GM18517 (cell line): ENCODE measurements at regions not wholly inside any gene's neighbourhood (a gene's known extent, or its start where the extent isn't known, plus 50 kb on each side); places are given as distances from the start of the nearest gene placed in this dataset.
"Not testable (repeated sequence)": the region's sequence is repeated elsewhere in the genome, so short reads cannot be mapped to it uniquely, and the experiment has no call there.

Experiments
- ATAC-seq: cut with Tn5 transposase; IDR thresholded peaks from one replicate; pipeline ENCODE4 v1.9.1; 2021; ENCODE audit warnings: mild to moderate bottlenecking, moderate library complexity; ENCODE audit not compliant: unreplicated experiment

DNA sequence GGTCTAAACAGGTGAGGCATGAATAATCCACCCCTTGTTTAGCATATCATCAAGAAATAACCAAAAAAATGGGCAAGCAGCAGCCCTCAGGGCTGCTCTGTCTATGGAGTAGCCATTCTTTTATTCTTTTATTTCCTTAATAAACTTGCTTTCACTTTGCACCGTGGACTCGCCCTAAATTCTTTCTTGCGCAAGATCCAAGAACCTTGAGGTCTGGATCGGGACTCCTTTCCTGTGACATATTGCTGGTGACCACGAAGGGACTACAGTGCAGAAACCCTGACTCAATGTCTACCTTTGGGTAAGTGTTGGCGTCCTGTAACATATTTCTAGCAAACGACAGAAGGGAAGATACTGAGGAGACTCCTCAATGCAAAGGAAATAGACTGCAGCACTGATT, 1099.2 kb downstream of the FAM181B start:
- no peak for ATAC-seq

DNA sequence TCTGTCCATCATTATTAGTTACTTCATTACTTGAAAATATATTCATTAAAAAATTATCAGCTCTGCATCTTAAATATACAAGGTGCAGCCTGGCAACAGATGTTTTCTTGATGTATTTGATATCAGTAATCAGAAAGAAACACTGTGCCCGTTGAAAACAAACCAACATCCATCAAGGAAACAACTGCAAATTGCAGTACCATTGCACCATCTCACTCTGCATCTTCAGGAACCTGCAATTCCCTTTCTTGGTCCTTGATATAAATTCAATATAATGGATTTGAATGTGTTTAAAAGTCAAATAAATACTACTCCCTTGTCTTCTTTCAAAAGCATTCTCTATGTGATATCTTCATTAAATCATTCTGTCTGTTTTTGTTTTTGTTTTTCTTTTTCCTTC, 1131.2 kb downstream of the FAM181B start:
- ATAC-seq = no peak

DNA sequence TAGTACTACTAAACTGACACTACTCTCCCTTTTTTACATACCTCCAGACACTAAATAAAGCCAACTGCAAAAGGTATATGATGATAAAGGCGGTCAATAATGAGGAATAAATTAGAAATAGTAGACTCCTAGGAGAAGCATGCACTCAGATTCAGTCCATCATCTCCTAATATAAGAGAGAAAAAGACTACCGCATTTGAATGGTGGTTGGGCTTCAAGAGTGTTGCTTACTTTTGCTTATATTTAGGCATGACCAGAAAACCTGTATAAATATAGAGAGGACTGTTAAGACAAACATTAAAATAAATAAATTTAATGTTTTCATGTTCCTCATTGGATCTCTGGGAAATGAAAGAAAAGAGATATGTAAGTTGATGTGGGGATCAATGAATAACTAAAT, 1137.0 kb downstream of the FAM181B start:
- no peak for ATAC-seq

DNA sequence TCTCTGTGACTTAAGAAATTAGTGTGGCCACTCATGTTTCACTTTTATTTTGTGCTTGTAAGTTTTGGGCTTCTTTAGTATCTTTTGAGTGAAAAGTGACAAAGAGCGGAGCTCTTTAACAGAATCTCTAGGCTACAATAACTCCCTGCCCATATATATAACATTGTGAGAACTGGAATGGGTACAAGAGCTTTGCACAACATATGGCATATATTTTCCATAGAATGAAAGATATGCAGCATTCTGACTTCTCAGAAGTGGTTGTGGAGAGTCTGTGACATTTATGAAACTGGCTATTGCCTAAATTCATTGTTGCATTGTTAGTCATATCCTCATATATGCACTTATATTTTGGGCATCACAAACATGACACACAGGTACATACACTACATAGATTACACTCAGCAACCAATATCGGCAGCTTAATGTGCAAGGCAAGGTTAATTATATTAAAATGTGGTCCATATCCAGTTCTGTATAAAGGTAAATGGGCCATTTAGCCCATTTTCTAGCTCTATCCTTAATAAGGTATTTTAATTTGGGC, 1148.2 kb downstream of the FAM181B start:
- no peak for ATAC-seq

DNA sequence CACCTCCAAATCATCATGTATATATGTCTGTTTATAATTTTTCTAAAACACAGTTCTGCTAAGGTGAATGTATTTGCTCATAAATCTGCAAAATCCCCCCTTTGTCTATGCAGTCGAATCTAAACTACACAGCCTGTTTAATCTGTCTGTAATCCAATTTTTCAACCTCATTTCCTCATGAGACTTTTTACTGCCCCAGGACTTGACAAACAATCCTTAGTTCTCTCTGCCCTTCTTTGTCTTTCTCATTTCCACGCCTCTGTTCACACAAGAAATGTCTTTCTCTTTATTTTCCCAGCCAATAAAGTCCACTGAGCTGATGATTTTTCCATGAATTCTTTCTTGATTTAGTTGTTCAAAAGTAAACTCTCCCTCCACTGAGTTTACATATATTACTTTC, 1154.3 kb downstream of the FAM181B start:
- no peak for ATAC-seq

DNA sequence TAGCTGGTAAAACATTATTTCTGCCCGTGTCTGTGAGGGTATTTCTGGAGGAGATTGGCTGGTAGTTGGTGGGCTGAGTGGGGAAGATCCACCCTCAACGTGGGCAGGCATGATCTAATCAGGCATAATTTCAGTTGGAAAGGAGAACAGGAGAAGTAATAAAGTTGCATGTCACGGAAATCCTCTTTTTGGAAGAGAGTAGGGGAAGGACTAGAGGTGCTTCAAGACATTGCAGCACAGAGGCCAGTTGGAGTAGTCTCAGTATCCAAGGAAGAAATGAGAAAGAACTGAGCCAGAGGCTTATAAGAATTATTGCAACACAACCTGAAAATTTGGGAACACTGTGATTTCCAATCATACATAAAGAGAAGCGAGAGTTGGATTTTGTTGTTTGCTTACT, 1155.1 kb downstream of the FAM181B start:
- no peak for ATAC-seq

DNA sequence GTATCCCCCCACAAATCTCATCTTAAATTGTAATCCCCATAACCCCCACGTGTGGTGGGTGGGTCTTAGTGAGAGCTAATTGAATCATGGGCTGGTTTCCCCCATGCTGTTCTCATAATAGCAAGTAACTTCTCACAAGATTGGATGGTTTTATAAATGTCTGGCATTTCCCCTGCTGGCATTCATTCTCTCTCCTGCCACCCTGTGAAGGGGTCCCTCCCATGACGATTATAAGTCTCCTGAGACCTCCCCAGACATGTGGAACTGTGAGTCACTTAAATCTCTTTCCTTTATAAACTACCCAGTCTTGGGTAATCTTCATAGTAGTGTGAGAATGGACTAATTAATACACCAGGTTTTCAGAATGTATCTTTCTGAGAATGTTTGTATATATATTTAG, 1159.4 kb downstream of the FAM181B start:
- ATAC-seq = no peak

DNA sequence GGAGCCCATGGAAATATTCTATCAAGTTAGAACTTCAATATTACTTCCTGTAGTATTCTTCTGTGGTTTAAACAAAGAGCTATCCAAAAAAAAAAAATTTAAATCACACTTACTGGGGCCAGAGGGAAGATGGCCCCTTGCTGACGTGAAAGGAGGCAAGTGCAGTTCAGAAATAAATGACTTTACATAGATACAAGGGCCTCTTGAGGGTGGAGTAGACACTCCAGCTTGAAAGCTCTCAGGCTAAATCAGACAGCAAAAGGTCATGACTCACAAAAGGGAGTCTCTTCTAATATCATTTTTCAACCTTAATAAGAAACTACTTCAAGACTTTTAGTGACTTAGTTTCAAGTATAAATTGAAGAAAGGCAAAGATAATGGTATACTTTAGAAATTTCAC, 1160.3 kb downstream of the FAM181B start:
- ATAC-seq = no peak

DNA sequence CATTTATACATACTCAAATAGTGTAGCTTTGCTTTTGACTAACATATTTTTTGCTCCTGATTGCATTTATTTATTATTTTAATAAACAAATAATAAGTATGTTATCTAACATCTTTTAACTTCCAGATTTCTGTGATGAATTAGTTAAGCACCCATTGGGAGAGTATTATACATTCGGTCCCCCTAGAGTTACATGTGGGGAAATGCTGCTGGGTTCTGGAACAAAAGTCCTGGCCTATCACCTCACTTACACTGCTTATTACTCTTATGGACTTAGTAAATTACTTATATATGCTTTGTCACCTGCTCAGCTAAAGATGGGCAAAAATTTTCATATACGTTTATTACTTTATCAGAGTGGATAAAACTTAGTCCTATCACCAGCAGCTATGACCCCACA, 1163.0 kb downstream of the FAM181B start:
- no peak for ATAC-seq

DNA sequence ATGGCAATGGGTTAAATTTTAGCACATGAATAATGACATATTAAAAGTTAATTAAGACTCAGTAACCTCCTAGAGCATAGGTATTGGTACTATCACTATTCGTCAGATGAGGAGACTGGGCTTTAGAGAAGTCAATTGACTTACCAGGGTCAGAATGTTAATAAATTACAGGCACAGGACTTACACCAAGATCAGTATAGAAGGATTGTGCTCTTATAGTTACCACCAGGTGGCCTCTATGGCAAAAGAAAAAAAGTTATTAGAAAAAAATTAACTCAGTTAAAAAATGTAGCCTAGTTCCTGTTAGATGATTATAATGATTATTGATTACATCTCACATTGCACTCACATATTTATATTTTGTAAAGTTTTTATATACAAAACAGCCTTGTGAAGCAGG, 1163.7 kb downstream of the FAM181B start:
- ATAC-seq = no peak

DNA sequence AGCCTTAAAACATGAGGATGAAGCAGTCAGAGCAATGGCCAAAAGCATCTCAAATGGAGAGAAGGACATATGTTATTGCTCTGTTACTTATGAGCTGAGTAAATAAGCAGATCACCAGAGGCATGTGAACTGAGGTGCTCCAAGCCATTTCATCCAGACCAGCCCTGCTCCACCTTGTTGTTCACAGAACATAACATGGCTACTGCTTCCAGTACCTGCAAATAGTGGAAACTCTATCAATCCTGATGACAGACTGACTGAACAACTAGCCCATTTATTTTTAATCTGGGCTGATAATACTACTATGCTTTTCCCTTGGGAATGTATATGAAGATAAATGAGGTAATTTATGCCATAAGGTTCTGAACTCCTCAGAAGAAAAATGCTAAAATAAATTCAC, 1164.7 kb downstream of the FAM181B start:
- no peak for ATAC-seq

DNA sequence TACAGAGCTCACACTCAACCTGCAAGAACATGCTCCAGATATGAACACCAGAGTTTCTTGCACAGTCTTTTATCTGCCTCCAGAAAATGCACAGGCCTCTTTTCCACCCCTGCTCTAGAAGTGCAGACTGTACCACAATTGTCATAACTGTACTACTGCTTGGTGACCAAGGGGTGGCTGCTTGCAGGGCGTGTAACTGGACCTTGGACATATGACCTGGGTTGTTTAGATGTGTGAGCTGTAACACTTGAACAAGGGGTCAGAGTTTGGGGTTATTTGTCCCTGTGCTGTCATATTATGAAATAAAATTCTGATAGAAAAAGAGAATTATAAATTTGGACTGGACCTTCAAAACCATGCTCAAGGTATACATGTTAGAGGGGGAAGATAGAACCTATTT, 1185.5 kb downstream of the FAM181B start:
- ATAC-seq = no peak

DNA sequence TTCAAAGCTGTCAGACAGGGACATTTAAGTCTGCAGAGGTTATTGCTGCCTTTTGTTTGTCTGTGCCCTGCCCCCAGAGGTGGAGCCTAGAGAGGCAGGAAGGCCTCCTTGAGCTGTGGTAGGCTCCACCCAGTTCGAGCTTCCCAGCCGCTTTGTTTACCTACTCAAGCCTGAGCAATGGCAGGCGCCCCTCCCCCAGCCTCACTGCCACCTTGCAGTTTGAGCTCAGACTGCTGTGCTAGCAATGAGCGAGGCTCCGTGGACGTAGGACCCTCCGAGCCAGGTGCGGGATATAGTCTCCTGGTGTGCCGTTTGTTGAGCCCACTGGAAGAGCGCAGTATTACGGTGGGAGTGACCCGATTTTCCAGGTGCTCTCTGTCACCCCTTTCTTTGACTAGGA, 1193.9 kb downstream of the FAM181B start:
- ATAC-seq = not testable (repeated sequence)

DNA sequence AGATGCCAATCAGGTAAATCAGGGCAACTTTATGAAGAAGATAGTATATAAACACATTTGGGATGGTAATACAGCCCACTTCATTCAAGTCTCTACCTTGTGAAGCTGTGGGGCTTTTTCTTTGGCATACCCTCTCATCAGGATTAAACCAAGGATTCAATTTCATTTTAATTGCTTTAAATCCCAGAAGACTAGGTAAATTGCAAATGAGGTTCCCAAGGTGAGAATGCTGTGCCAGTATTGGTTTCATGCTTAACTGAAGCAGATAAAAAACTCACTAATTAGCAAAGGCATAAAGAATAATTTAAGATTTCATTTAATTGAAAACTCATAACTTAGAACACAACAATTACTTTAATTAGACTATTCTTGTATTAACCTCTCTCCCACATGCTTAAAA, 1218.1 kb downstream of the FAM181B start:
- no peak for ATAC-seq

DNA sequence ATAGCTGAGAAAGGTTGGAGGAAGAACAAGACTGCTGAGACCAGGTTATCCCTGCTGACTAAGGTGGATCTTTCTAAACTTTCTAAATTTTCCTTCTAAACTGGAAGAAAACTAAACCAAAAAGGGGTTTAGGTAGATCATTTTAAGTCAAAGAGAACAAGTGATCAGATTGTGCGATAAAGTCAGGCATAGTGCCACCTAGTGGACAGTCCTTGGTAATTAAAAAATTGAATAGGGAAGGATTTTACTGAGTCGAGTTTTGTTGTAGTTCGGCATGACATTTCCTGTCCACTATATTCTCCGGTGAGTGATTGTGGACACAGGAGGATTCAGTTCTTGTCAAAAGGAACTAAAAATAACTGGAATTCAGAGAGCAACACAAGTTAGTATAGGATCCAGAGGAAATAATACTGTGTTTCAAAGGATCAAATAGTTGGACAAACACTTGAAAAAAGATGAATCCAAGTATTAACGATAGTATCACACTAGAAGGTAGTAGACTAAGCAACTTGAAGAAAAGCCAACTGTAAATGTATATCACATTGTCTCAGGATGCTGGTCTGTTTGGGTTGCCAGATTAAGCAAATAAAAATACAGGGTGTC, 1236.4 kb downstream of the FAM181B start:
- peak; percentile 90 for ATAC-seq

DNA sequence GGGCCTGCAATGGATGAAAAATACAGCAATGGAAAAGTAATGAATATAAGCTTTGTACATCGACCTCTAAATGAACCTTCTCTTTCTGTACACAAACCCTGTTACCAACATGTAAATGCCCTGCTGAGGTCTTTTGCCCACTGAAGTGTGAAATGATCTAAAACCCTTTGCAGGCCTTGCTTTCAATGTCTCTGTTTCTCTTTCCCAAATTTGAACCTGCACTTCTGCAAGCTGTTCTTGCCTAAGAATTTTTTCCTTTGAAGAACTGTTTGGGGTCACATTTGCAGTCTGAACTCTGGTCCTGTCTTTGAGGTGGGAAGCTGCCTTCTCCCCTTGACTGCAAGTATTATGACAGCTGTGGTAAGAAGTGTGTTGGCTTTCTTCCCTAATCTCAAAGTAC, 1237.1 kb downstream of the FAM181B start:
- no peak for ATAC-seq

DNA sequence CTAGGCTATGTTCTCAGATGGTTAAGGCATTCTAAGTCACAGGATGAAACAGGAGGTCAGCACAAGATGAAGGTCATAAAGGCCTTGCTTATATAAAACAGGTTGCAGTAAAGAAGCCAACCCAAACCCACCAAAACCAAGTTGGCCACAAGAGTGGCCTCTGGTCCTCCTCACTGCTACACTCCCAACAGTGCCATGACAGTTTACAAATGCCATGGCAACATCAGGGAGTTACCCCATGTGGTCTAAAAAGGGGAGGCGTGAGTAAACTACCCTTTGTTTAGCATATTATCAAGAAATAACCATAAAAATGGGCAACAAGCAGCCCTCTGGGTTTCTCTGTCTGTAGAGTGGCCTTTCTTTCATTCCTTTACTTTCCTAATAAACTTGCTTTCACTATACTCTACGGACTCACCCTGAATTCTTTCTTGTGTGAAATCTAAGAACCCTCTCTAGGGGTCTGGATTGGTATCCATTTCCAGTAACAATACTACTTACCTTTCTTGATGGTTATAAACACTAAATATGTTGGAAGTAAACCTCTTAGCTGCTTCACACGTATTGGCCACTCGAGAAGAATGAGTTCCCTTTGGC, 1237.9 kb downstream of the FAM181B start:
- ATAC-seq = no peak

DNA sequence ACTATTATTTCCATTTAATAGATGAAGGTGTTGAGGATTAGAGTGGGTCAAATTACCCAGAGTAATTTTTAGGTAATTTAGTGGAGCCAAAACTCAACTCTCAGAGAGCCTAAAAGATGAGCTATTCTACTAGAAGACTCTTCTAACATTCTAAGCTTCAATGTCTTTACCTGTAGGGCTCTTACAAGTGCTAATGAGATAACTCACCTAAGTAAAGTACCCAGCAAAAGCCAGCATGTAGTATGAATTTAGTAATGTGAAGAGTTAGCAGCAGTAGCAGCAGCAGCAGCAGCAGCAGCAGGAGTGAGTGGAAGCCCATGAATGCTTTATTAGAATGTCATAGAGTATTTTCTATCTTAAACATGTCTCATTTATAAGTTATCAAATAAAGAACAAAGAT, 1239.2 kb downstream of the FAM181B start:
- no peak for ATAC-seq

DNA sequence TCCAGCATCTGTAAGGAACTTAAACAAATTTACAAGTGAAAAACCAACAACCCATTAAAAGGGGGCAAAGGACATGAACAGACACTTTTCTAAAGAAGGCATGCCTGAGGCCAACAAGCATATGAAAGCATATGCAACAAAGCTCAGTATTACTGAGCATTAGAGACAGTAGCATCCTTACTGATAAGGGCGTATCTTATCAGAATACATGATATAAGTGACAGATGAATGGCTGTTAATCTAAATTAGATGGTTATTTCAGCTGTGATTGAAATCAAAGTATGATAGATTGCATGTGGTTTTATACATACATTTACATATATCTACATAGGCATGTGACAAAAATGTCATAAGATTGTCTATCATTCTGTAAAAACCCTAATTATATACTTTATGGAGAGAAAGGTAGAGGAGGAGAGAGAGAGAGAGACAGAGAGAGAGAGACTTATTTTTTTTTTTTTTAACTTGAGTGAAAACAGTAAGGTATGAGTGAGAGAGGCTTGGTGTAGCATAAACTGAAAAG, 1240.7 kb downstream of the FAM181B start:
- ATAC-seq = no peak

DNA sequence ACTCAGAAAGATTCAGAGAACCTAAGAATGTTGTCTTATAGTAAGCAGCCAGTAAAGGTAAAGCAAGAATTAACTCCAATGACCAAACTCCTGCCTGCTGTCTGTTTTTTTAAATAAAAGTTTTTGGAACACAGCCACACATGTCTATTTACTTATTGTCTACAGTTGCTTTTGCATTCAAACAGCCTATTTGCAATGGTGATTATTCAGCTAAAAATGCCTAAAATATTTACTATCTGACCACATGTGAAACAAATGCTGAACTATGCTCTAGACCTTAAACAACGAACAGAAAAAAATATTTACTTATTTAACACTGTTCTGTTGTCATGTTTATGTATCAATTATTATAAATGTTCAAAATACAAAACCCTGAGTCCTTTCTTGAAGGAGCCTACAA, 1246.6 kb downstream of the FAM181B start:
- no peak for ATAC-seq

DNA sequence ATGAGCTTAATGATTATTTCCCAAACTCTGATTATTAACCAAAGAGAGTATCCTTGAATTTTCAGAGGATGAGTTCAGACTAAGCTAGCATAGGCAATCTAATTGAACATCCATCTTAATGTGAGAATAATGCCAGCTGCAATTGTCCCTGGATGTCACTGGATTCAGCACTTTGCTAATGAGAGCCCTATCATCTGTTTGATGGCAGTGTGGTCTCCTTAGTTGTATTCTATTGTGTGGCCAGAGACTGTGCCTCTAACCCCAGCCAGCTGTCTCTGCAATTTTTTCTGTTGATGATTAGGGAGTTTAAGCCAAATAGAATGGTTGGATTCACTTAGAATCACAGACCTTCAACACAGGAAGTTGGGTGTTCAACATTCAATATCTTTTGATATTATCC, 1249.5 kb downstream of the FAM181B start:
- ATAC-seq = no peak

DNA sequence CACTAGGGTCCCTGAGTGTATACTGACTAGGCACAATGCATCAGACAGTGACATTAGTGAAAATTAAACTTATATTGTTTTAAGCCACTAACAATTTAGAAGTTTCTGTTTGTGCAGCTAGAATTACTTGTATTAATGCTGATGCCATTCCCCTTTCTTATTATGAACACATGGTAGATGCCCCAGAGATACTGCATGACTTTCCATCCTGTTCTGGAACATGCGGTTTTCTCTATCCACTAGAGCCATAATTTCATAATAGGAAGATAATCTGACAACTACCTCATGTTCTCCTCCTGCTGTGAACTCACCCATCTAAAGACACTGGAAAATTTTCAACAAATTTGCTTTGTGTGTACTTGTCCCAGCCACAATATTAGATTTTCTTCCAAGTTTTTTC, 1256.4 kb downstream of the FAM181B start:
- ATAC-seq = no peak

DNA sequence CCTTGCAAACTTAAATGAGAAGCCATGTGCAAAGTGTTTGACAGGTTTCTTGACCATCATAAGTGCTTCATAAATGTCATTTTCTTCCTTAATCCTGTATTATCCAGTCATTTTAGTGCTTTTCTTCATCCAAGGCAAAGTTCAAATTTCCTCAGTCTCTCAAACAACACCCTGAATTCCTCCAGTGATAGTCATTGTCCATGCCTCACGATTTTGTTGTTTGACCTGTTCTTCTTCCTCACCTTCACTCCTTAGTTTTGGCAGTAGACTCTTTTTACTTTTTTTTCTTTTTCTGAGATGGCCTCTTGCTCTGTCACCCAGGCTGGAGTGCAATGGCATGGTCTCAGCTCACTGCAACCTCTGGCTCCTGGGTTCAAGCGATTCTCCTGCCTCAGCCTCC, 1257.3 kb downstream of the FAM181B start:
- no peak for ATAC-seq
